ENCODE measurements at regions not wholly inside any gene's neighbourhood (a gene's known extent, or its start where the extent isn't known, plus 50 kb on each side); places are given as distances from the start of the nearest gene placed in this dataset.

GRCh38 chr9:100639854-100640253, 62.0 kb downstream of the CAVIN4 start:
- Histone ChIP-seq H3K9me2 (replicated peaks; ENCODE audit: insufficient read depth, low read length) (no peaks in the 10 kb centered on the region), H3K4me3 (ENCODE audit: insufficient read depth, low read length, poor library complexity, severe bottlenecking) (no peak overlapping the region), H3K4me2 (ENCODE audit: low read depth, low read length, poor library complexity, severe bottlenecking) (no peak overlapping the region), H4K20me1 (ENCODE audit: low read depth, low read length) (no peaks in the 10 kb centered on the region), H3K79me2 (ENCODE audit: insufficient read depth, low read length) (no peaks in the 10 kb centered on the region), H3F3A (ENCODE audit: insufficient read depth) (no peaks in the 10 kb centered on the region), H3K27ac (ENCODE audit: low read depth, low read length) (no peak overlapping the region), H2AFZ (ENCODE audit: low read depth, low read length, severe bottlenecking) (no peak overlapping the region), H3K9ac (ENCODE audit: low read length) (no peak overlapping the region), H3K36me3 (ENCODE audit: low read length) (no peaks in the 10 kb centered on the region), H3K9me3 (ENCODE audit: insufficient read depth, low read length) (no peaks in the 10 kb centered on the region), H3K27me3 (ENCODE audit: low read length) (no peaks in the 10 kb centered on the region)
- TF ChIP-seq EZH2phosphoT487 (conservative IDR thresholded peaks at IDR 0.05; ENCODE audit: low read length) (no peak), CTCF (IDR thresholded peaks at IDR 0.05; ENCODE audit: insufficient read depth, low read length, poor library complexity, severe bottlenecking) (no peak)

- Histone ChIP-seq H2AFZ (ENCODE audit: low read depth, low read length, severe bottlenecking) (no peak overlapping the region), H3K9me2 (replicated peaks; ENCODE audit: insufficient read depth, low read length) (no peaks in the 10 kb centered on the region), H3K79me2 (ENCODE audit: insufficient read depth, low read length) (no peaks in the 10 kb centered on the region), H3K4me2 (ENCODE audit: low read depth, low read length, poor library complexity, severe bottlenecking) (no peak overlapping the region), H4K20me1 (ENCODE audit: low read depth, low read length) (no peaks in the 10 kb centered on the region), H3K36me3 (ENCODE audit: low read length) (no peaks in the 10 kb centered on the region), H3K4me3 (ENCODE audit: insufficient read depth, low read length, poor library complexity, severe bottlenecking) (no peak overlapping the region), H3K9ac (ENCODE audit: low read length) (no peak overlapping the region), H3K27me3 (ENCODE audit: low read length) (no peaks in the 10 kb centered on the region), H3K27ac (ENCODE audit: low read depth, low read length) (no peak overlapping the region), H3F3A (ENCODE audit: insufficient read depth) (no peaks in the 10 kb centered on the region), H3K9me3 (ENCODE audit: insufficient read depth, low read length) (no peaks in the 10 kb centered on the region)
- TF ChIP-seq EZH2phosphoT487 (conservative IDR thresholded peaks at IDR 0.05; ENCODE audit: low read length): no peak
- TF ChIP-seq CTCF (IDR thresholded peaks at IDR 0.05; ENCODE audit: insufficient read depth, low read length, poor library complexity, severe bottlenecking): no peak
These were observed 62.7 kb downstream of the CAVIN4 start for GRCh38 chr9:100640447-100641050.

- TF ChIP-seq CTCF (IDR thresholded peaks at IDR 0.05; ENCODE audit: insufficient read depth, low read length, poor library complexity, severe bottlenecking): no peak
- TF ChIP-seq EZH2phosphoT487 (conservative IDR thresholded peaks at IDR 0.05; ENCODE audit: low read length): no peak
- H3K27ac ChIP-seq (ENCODE audit: low read depth, low read length): no peak overlapping the region
- H2AFZ ChIP-seq (ENCODE audit: low read depth, low read length, severe bottlenecking): no peak overlapping the region
- H3K4me3 ChIP-seq (ENCODE audit: insufficient read depth, low read length, poor library complexity, severe bottlenecking): no peak overlapping the region
- H4K20me1 ChIP-seq (ENCODE audit: low read depth, low read length): no peaks in the 10 kb centered on the region
- H3K4me2 ChIP-seq (ENCODE audit: low read depth, low read length, poor library complexity, severe bottlenecking): no peak overlapping the region
- H3K27me3 ChIP-seq (ENCODE audit: low read length): no peaks in the 10 kb centered on the region
- no peaks in the 10 kb centered on the region for H3K9me3 ChIP-seq (ENCODE audit: insufficient read depth, low read length)
- no peaks in the 10 kb centered on the region for H3K79me2 ChIP-seq (ENCODE audit: insufficient read depth, low read length)
- no peak overlapping the region for H3K9ac ChIP-seq (ENCODE audit: low read length)
- H3K9me2 ChIP-seq (replicated peaks; ENCODE audit: insufficient read depth, low read length): no peaks in the 10 kb centered on the region
- no peaks in the 10 kb centered on the region for H3K36me3 ChIP-seq (ENCODE audit: low read length)
- H3F3A ChIP-seq (ENCODE audit: insufficient read depth): no peaks in the 10 kb centered on the region
These were observed 63.3 kb downstream of the CAVIN4 start for GRCh38 chr9:100641166-100641565.

All from SU-DHL-6 (cell line).